Hepatocyte (in vitro differentiated cells): ENCODE measurements at regions not wholly inside any gene's neighbourhood (a gene's known extent, or its start where the extent isn't known, plus 50 kb on each side); places are given as distances from the start of the nearest gene placed in this dataset.

Source experiments
- CTCF ChIP-seq: fragments of 200-600 bp; sonication (generic); IDR thresholded peaks from 2 replicates; pipeline ENCODE4 v1.5.1; 2016; ENCODE audit warnings: antibody characterized with exemption, mild to moderate bottlenecking; ENCODE audit not compliant: poor library complexity
- EZH2 ChIP-seq: fragments of 200-600 bp; sonication (generic); IDR thresholded peaks from 2 replicates; pipeline ENCODE4 v1.6.1; 2016; ENCODE audit warnings: antibody characterized with exemption, mild to moderate bottlenecking, borderline replicate concordance
- EZH2phosphoT487 ChIP-seq: fragments of 200-600 bp; sonication (generic); IDR thresholded peaks from one replicate; pipeline ENCODE4 v1.6.1; 2018; ENCODE audit warnings: antibody characterized with exemption, mild to moderate bottlenecking, low read depth, moderate library complexity; ENCODE audit not compliant: unreplicated experiment, severe bottlenecking

- TF ChIP-seq EZH2phosphoT487 (no peak), CTCF (no peak), EZH2 (no peak)
Measured at GRCh38 chr1:30052178-30052577, 671.2 kb downstream of the MATN1 start.
